ENCODE measurements at regions not wholly inside any gene's neighbourhood (a gene's known extent, or its start where the extent isn't known, plus 50 kb on each side); places are given as distances from the start of the nearest gene placed in this dataset.
"Not testable (repeated sequence)": the region's sequence is repeated elsewhere in the genome, so short reads cannot be mapped to it uniquely, and the experiment has no call there.

GRCh38 chr7:65145008-65145407 is 138.5 kb upstream of the ERV3-1 start:
- not testable (repeated sequence) for DNase-seq

GRCh38 chr7:65144557-65144956 is 138.1 kb upstream of the ERV3-1 start:
- not testable (repeated sequence) for DNase-seq

- not testable (repeated sequence) for DNase-seq
Measured at GRCh38 chr7:65144119-65144518, 137.6 kb upstream of the ERV3-1 start.

- not testable (repeated sequence) for DNase-seq
Measured at GRCh38 chr7:65141894-65142293, 135.4 kb upstream of the ERV3-1 start.

- not testable (repeated sequence) for DNase-seq
Measured at GRCh38 chr7:65141405-65141778, 134.9 kb upstream of the ERV3-1 start.

- DNase-seq, result not testable (repeated sequence)
Measured at GRCh38 chr7:65140543-65141404, 134.3 kb upstream of the ERV3-1 start.

- not testable (repeated sequence) for DNase-seq
Measured at GRCh38 chr7:65136850-65137249, 130.4 kb upstream of the ERV3-1 start.

- DNase-seq, result not testable (repeated sequence)
Measured at GRCh38 chr7:65133087-65133486, 126.6 kb upstream of the ERV3-1 start.

- DNase-seq, result not testable (repeated sequence)
Measured at GRCh38 chr7:65132256-65132655, 125.8 kb upstream of the ERV3-1 start.

- not testable (repeated sequence) for DNase-seq
Measured at GRCh38 chr7:65127364-65127763, 120.9 kb upstream of the ERV3-1 start.

GRCh38 chr7:65124600-65124999 is 118.1 kb upstream of the ERV3-1 start:
- not testable (repeated sequence) for DNase-seq

- not testable (repeated sequence) for DNase-seq
Measured at GRCh38 chr7:65105650-65106203, 99.2 kb upstream of the ERV3-1 start.

- not testable (repeated sequence) for DNase-seq
Measured at GRCh38 chr7:65100499-65100898, 94.0 kb upstream of the ERV3-1 start.

- DNase-seq, result not testable (repeated sequence)
Measured at GRCh38 chr7:65081669-65082055, 75.2 kb upstream of the ERV3-1 start.

GRCh38 chr7:65080799-65081668 is 74.5 kb upstream of the ERV3-1 start:
- peak; percentile 88 for DNase-seq

- DNase-seq, result not testable (repeated sequence)
Measured at GRCh38 chr7:65074959-65075358, 68.5 kb upstream of the ERV3-1 start.

- not testable (repeated sequence) for DNase-seq
Measured at GRCh38 chr7:65073160-65073559, 66.7 kb upstream of the ERV3-1 start.

GRCh38 chr7:65071854-65072431 is 65.5 kb upstream of the ERV3-1 start:
- not testable (repeated sequence) for DNase-seq

- DNase-seq, result not testable (repeated sequence)
Measured at GRCh38 chr7:65069476-65069875, 63.0 kb upstream of the ERV3-1 start.

GRCh38 chr7:65062566-65062965 is 56.1 kb upstream of the ERV3-1 start:
- not testable (repeated sequence) for DNase-seq

GRCh38 chr7:65059247-65059646 is 52.8 kb upstream of the ERV3-1 start:
- not testable (repeated sequence) for DNase-seq

All from NCI-H1092 treated with DMSO at 0.1 percent for 48 hours (cell line).